OCI-LY3 (cell line): ENCODE measurements at regions not wholly inside any gene's neighbourhood (a gene's known extent, or its start where the extent isn't known, plus 50 kb on each side); places are given as distances from the start of the nearest gene placed in this dataset.
"Not testable (repeated sequence)": the region's sequence is repeated elsewhere in the genome, so short reads cannot be mapped to it uniquely, and the experiment has no call there.

Experiments used
- H2AFZ ChIP-seq: fragments of 200-600, 300-600 bp; shearing (Covaris generic); 2 replicates; pipeline ENCODE4 v1.6.0; 2014; ENCODE audit warnings: antibody characterized with exemption, low read depth, low read length
- H3K27ac ChIP-seq: fragments of 200-600, 300-600 bp; sonication (generic); 2 replicates; pipeline ENCODE4 v1.5.1; 2014; ENCODE audit warnings: mild to moderate bottlenecking, low read length, moderate library complexity, mixed read lengths
- H3K27me3 ChIP-seq: fragments of 200-600, 300-600 bp; sonication (generic); 2 replicates; pipeline ENCODE4 v1.6.1; 2014; ENCODE audit warnings: low read depth, low read length, mixed read lengths
- H3K36me3 ChIP-seq: fragments of 200-600, 300-600 bp; sonication (generic); replicated peaks from 2 replicates; pipeline ENCODE3; 2014; ENCODE audit warnings: low read depth, low read length, mixed read lengths
- H3K4me1 ChIP-seq: fragments of 300-600, 200-600 bp; sonication (generic); 2 replicates; pipeline ENCODE4 v1.6.1; 2014; ENCODE audit warnings: low read length, mixed read lengths
- H3K4me2 ChIP-seq: fragments of 200-600, 300-600 bp; sonication (generic); 2 replicates; pipeline ENCODE4 v1.6.1; 2014; ENCODE audit warnings: low read length, mixed read lengths
- H3K4me3 ChIP-seq: fragments of 300-600, 200-600 bp; sonication (generic); 2 replicates; pipeline ENCODE4 v1.5.1; 2014; ENCODE audit warnings: antibody characterized with exemption, mild to moderate bottlenecking, low read length, moderate library complexity
- H3K79me2 ChIP-seq: fragments of 300-600, 200-600 bp; shearing (Covaris generic); 2 replicates; pipeline ENCODE4 v1.6.1; 2014; ENCODE audit warnings: mild to moderate bottlenecking, low read length, mixed read lengths
- H3K9ac ChIP-seq: fragments of 300-600, 200-600 bp; shearing (Covaris generic); 2 replicates; pipeline ENCODE4 v1.6.0; 2014; ENCODE audit warnings: mild to moderate bottlenecking, low read length, moderate library complexity
- H3K9me3 ChIP-seq: fragments of 200-600, 300-600 bp; shearing (Covaris generic); 2 replicates; pipeline ENCODE4 v1.6.1; 2014; ENCODE audit warnings: low read length, mixed read lengths; ENCODE audit not compliant: insufficient read depth
- H4K20me1 ChIP-seq: fragments of 200-600, 300-600 bp; sonication (generic); 2 replicates; pipeline ENCODE4 v1.6.1; 2016; ENCODE audit warnings: low read length, mixed read lengths; ENCODE audit not compliant: insufficient read depth
- CTCF ChIP-seq: fragments of 200-600, 300-600 bp; sonication (generic); IDR thresholded peaks from 2 replicates; pipeline ENCODE4 v1.5.1; 2014; ENCODE audit warnings: antibody characterized with exemption, low read length, low read depth

- not testable (repeated sequence) for H3K4me1 ChIP-seq, H3K36me3 ChIP-seq, H3K9me3 ChIP-seq, H4K20me1 ChIP-seq, H3K9ac ChIP-seq, H2AFZ ChIP-seq, H3K27me3 ChIP-seq, H3K79me2 ChIP-seq, H3K27ac ChIP-seq, H3K4me3 ChIP-seq, H3K4me2 ChIP-seq
These were observed 2359.1 kb downstream of the EPHA3 start for GRCh38 chr3:91466517-91466916.

- H3K4me3 ChIP-seq, H3K4me1 ChIP-seq, H3K79me2 ChIP-seq, H3K9ac ChIP-seq, H3K4me2 ChIP-seq, H3K36me3 ChIP-seq, H3K9me3 ChIP-seq, H3K27ac ChIP-seq, H2AFZ ChIP-seq, H4K20me1 ChIP-seq, H3K27me3 ChIP-seq: not testable (repeated sequence)
These were observed 2361.8 kb downstream of the EPHA3 start for GRCh38 chr3:91469251-91469650.

- H3K4me3 ChIP-seq, H3K4me1 ChIP-seq, H3K4me2 ChIP-seq, H3K27ac ChIP-seq, H3K27me3 ChIP-seq, H3K79me2 ChIP-seq, H3K9me3 ChIP-seq, H4K20me1 ChIP-seq, H2AFZ ChIP-seq, H3K36me3 ChIP-seq, H3K9ac ChIP-seq: not testable (repeated sequence)
- peak; percentile 29 for TF ChIP-seq CTCF
These were observed 2377.6 kb downstream of the EPHA3 start for GRCh38 chr3:91485026-91485425.

GRCh38 chr3:91485891-91486290 lies 2378.5 kb downstream of the EPHA3 start:
- H3K79me2 ChIP-seq, H3K9me3 ChIP-seq, H3K4me2 ChIP-seq, H3K27ac ChIP-seq, H3K9ac ChIP-seq, H4K20me1 ChIP-seq, H2AFZ ChIP-seq, H3K36me3 ChIP-seq, H3K4me3 ChIP-seq, H3K27me3 ChIP-seq, H3K4me1 ChIP-seq: not testable (repeated sequence)

- not testable (repeated sequence) for H3K4me3 ChIP-seq, H3K9me3 ChIP-seq, H3K4me2 ChIP-seq, H3K4me1 ChIP-seq, H3K27me3 ChIP-seq, H4K20me1 ChIP-seq, H2AFZ ChIP-seq, H3K36me3 ChIP-seq, H3K27ac ChIP-seq, H3K79me2 ChIP-seq, H3K9ac ChIP-seq
These were observed 2390.3 kb downstream of the EPHA3 start for GRCh38 chr3:91497712-91498111.

GRCh38 chr3:91499850-91500249 lies 2392.4 kb downstream of the EPHA3 start:
- H3K36me3 ChIP-seq, H3K27me3 ChIP-seq, H3K4me2 ChIP-seq, H3K79me2 ChIP-seq, H2AFZ ChIP-seq, H3K4me1 ChIP-seq, H3K4me3 ChIP-seq, H4K20me1 ChIP-seq, H3K27ac ChIP-seq, H3K9ac ChIP-seq, H3K9me3 ChIP-seq: not testable (repeated sequence)

- not testable (repeated sequence) for H3K27ac ChIP-seq, H3K9me3 ChIP-seq, H3K4me2 ChIP-seq, H4K20me1 ChIP-seq, H3K36me3 ChIP-seq, H3K79me2 ChIP-seq, H3K4me3 ChIP-seq, H2AFZ ChIP-seq, H3K9ac ChIP-seq, H3K4me1 ChIP-seq, H3K27me3 ChIP-seq
These were observed 2397.5 kb downstream of the EPHA3 start for GRCh38 chr3:91504874-91505273.
